22Rv1 (cell line): ENCODE measurements at regions not wholly inside any gene's neighbourhood (a gene's known extent, or its start where the extent isn't known, plus 50 kb on each side); places are given as distances from the start of the nearest gene placed in this dataset.

Experiments used
- CTCF ChIP-seq: fragments of 450-650 bp; IDR thresholded peaks from 2 replicates; pipeline ENCODE4 v1.5.1; 2017; ENCODE audit warnings: mild to moderate bottlenecking
- ZFX ChIP-seq: fragments of 450-650 bp; IDR thresholded peaks from 2 replicates; pipeline ENCODE4 v1.6.1; 2017; ENCODE audit warnings: antibody characterized with exemption, borderline replicate concordance

DNA sequence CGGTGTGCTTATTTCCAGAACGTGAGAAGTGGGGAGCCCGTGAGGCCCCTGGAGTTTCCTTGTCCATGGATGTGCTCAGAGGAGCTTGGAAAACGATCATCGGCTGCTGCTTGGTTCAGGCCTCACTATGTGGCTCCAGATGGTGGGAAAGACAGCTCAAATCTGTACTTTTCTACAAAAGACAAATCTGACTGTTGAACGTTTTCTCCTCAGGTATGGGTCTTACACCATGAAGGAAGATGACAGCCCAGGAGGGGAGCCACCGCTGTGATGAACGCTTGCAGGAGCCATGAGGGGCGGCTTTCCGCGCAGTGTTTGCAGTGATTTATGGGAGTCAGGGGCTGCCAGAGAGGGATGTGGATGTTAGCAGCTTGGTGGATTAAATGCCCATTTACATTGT lies 109.4 kb upstream of the E2F8 start:
- TF ChIP-seq CTCF (no peak), ZFX (no peak)
